ENCODE measurements at regions not wholly inside any gene's neighbourhood (a gene's known extent, or its start where the extent isn't known, plus 50 kb on each side); places are given as distances from the start of the nearest gene placed in this dataset.

DNA sequence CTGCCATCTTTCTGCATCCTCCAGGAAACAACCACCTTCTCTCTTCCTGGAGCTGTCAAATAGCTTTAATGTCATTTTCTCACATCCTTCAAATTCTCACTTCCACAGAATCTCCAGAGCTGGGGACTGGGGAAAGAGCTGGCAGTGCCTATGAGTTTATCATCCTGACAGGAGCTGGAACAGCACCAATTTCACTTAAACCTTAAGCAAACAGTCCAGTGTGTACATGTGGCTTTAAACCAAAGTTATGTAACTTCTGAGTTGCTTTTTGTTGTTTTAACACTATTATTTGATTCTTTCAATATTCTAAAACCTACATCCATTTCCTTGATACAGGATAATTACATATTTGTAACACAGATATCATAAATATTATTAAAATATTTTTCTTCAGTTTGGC lies 331.5 kb upstream of the ARGLU1 start:
- H3K27me3 ChIP-seq (ENCODE audit: low read depth) = no peaks in the 10 kb centered on the region
- no peak overlapping the region for H3K4me3 ChIP-seq
- no peak for DNase-seq
- H3K36me3 ChIP-seq = no peaks in the 10 kb centered on the region
- TF ChIP-seq, protein P1, sequence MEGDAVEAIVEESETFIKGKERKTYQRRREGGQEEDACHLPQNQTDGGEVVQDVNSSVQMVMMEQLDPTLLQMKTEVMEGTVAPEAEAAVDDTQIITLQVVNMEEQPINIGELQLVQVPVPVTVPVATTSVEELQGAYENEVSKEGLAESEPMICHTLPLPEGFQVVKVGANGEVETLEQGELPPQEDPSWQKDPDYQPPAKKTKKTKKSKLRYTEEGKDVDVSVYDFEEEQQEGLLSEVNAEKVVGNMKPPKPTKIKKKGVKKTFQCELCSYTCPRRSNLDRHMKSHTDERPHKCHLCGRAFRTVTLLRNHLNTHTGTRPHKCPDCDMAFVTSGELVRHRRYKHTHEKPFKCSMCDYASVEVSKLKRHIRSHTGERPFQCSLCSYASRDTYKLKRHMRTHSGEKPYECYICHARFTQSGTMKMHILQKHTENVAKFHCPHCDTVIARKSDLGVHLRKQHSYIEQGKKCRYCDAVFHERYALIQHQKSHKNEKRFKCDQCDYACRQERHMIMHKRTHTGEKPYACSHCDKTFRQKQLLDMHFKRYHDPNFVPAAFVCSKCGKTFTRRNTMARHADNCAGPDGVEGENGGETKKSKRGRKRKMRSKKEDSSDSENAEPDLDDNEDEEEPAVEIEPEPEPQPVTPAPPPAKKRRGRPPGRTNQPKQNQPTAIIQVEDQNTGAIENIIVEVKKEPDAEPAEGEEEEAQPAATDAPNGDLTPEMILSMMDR (IDR thresholded peaks at IDR 0.05; ENCODE audit: borderline replicate concordance) = no peak
- peaks cover 4% of the 10 kb centered on the region for H3K9me3 ChIP-seq (replicated peaks)
- intact Hi-C loops (cut with micrococcal nuclease) = no loop called here
- H3K4me1 ChIP-seq = no peaks in the 10 kb centered on the region
- H3K27ac ChIP-seq (replicated peaks) = no peak overlapping the region

DNA sequence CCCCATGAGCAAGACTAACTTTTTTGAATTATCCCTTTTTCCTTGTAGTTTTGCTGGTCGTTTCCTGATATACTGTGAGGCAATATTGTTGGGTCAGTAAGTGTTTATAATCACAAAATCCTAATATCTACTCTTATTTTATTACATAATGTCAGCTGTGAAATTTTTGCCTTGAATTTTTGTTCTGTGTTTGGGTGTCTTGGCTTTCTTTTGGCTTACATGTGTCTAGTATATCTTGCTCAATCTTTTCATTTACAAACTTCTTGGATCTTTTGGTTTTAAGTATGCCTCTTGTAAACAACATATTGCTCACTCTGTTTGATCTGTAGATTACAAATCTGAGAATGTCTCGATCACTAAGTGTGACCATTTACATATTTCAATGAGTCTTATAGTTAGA lies 330.3 kb upstream of the ARGLU1 start:
- intact Hi-C loops (cut with micrococcal nuclease) = no loop called here
- Histone ChIP-seq H3K27me3 (ENCODE audit: low read depth) (no peaks in the 10 kb centered on the region), H3K4me3 (no peak overlapping the region), H3K36me3 (no peaks in the 10 kb centered on the region), H3K4me1 (no peaks in the 10 kb centered on the region), H3K27ac (replicated peaks) (no peak overlapping the region), H3K9me3 (replicated peaks) (peaks cover 4% of the 10 kb centered on the region)
- DNase-seq = no peak
- TF ChIP-seq, protein P1 (IDR thresholded peaks at IDR 0.05; ENCODE audit: borderline replicate concordance) = no peak

DNA sequence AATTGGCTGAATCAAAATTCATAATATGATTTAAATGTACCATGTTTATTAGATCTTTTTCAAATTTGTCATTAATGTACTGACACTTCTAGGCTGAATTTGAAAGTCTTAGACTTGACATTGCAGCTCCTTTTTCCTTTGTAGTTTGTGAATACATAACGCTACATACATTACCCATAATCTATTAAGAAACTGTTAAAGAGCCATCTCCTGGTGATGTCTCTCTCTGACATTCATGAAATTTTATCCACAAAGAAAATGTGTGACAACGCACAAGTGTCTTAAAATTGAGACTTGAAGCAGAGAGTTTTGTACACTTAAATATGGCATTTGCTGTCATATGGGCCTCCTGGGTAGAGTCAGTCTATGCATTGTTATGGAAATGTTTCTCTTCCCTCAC lies 320.2 kb upstream of the ARGLU1 start:
- Histone ChIP-seq H3K36me3 (no peaks in the 10 kb centered on the region), H3K4me1 (no peaks in the 10 kb centered on the region), H3K9me3 (replicated peaks) (peaks cover 6% of the 10 kb centered on the region), H3K27me3 (ENCODE audit: low read depth) (no peaks in the 10 kb centered on the region), H3K4me3 (no peak overlapping the region), H3K27ac (replicated peaks) (no peak overlapping the region)
- DNase-seq = no peak
- TF ChIP-seq, protein P1 (IDR thresholded peaks at IDR 0.05; ENCODE audit: borderline replicate concordance) = no peak
- intact Hi-C loops (cut with micrococcal nuclease) = no loop called here

DNA sequence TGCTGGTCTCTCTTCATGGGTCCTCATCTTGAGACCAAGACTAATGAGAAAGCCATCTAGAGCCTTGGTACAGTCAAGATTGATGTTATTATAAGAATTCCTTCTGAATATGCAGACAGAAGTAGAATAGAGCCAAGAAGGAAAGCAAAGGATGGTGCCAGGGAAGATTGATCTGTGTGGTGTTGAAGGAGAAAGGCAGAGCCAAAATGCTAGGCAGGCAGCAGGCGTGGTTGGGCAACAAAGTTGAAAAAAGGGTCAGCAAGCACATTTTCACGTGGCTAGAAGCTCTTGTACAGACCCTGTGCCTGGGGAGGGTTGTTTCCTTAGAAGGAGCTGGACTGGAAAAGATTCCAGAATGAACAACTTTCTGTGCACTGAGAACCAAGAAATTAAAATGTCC lies 319.7 kb upstream of the ARGLU1 start:
- TF ChIP-seq, protein P1 (IDR thresholded peaks at IDR 0.05; ENCODE audit: borderline replicate concordance) = no peak
- intact Hi-C loops (cut with micrococcal nuclease) = no loop called here
- DNase-seq = no peak

DNA sequence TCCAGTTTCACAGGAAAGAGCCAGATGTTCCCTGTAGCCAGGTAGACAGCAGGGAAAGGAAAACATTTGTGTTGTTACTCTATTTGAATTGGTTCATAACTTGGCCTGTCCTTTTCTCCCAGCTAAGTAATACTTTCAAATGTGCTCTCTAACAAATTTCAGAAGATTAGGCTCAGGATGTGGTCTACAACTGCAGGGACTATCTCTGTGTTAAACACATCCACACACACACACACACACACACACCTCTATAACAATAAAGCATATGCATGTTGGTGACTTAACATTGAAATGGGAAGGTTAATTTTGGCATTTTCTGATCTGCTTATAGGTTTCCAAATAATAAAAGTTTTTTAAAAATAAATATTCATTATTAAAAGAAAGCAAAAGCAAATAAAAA lies 316.0 kb upstream of the ARGLU1 start:
- TF ChIP-seq, protein P1 (IDR thresholded peaks at IDR 0.05; ENCODE audit: borderline replicate concordance) = no peak
- H3K27me3 ChIP-seq (ENCODE audit: low read depth) = no peaks in the 10 kb centered on the region
- intact Hi-C loops (cut with micrococcal nuclease) = no loop called here
- no peak overlapping the region for H3K4me3 ChIP-seq
- H3K36me3 ChIP-seq = no peaks in the 10 kb centered on the region
- peaks cover 10% of the 10 kb centered on the region for H3K4me1 ChIP-seq
- no peak for DNase-seq
- H3K27ac ChIP-seq (replicated peaks) = no peak overlapping the region
- peaks cover 4% of the 10 kb centered on the region for H3K9me3 ChIP-seq (replicated peaks)

More for the DNA sequence above, 319.7 kb upstream of the ARGLU1 start:
- H3K36me3 ChIP-seq = no peaks in the 10 kb centered on the region
- no peaks in the 10 kb centered on the region for H3K4me1 ChIP-seq
- H3K27ac ChIP-seq (replicated peaks) = no peak overlapping the region
- no peak overlapping the region for H3K4me3 ChIP-seq
- H3K27me3 ChIP-seq (ENCODE audit: low read depth) = no peaks in the 10 kb centered on the region
- H3K9me3 ChIP-seq (replicated peaks) = peaks cover 6% of the 10 kb centered on the region

DNA sequence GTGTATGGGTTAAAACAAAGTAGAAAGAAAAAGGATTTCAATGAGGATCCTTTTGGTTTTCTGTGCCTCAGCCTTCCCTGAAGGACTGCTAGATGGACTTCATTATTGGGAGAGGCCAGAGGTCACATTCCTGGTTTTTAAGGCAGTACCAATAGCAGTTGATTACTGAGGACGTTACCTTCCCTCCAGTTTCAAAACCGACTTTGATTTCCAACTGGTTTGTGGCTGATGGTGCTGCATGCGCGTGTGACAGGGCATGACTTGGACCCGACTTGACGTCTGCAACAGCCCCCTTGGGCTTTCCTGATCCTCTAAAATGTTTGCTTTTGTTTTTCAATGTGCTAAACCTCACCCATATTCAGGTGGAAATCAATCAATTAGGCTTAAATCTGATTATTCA lies 314.3 kb upstream of the ARGLU1 start:
- H3K4me1 ChIP-seq = peaks cover 10% of the 10 kb centered on the region
- no peaks in the 10 kb centered on the region for H3K36me3 ChIP-seq
- H3K27ac ChIP-seq (replicated peaks) = peak overlapping the region; percentile 54
- intact Hi-C loops (cut with micrococcal nuclease) = no loop called here
- TF ChIP-seq, protein P1 (IDR thresholded peaks at IDR 0.05; ENCODE audit: borderline replicate concordance) = no peak
- DNase-seq = no peak
- peaks cover 9% of the 10 kb centered on the region for H3K9me3 ChIP-seq (replicated peaks)
- H3K4me3 ChIP-seq = no peak overlapping the region
- no peaks in the 10 kb centered on the region for H3K27me3 ChIP-seq (ENCODE audit: low read depth)

All from left ventricle myocardium inferior (tissue), 1 donor.